ENCODE measurements at regions not wholly inside any gene's neighbourhood (a gene's known extent, or its start where the extent isn't known, plus 50 kb on each side); places are given as distances from the start of the nearest gene placed in this dataset.

DNA sequence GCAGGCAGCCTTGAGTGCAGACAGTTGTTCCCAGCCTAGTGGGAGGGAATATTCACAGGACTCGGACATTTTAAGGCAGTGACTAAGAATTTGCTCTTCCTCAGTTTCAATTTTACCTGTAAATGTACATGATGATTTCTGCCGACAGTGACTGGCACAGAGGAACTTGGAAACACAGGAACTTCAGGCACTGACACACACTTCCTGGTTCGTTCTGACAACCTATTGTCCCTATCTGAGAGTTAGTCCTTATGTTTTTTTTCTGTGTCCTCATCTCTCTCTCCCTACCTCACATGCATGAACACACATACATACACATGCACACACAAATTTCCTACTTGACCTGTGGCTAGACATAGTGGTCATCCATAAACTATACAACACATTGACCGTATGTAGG, 89.4 kb upstream of the CD180 start:
- POLR2A ChIA-PET = no interaction called here
- peaks cover 0 to 5% (median 0%) of the 10 kb centered on the region in 7 donors for H3K4me1 Mint-ChIP-seq
- peak; percentile 24 for ATAC-seq

GRCh38 chr5:67283988-67284487, 87.4 kb upstream of the CD180 start:
- CTCF ChIA-PET = no interaction called here
- H3K9me3 ChIP-seq (ENCODE audit: control insufficient read depth in 2 of 3, low read length in 3 of 3) = peaks cover 0 to 8% (median 0%) of the 10 kb centered on the region in 3 experiments

More for the DNA sequence above, 89.4 kb upstream of the CD180 start:
- intact Hi-C loops (cut with micrococcal nuclease) = no loop called here
- CTCF ChIA-PET = no interaction called here
- Mint-ChIP-seq H3K27me3 (peaks cover 0 to 3% (median 0%) of the 10 kb centered on the region in 5 donors), H3K36me3 (peaks cover 0 to 5% (median 4%) of the 10 kb centered on the region in 5 donors), H3K9me3 (no peaks in the 10 kb centered on the region), H3K27ac (no peak overlapping the region), H3K4me3 (no peak overlapping the region)
- Histone ChIP-seq H3K4me1 (ENCODE audit: control insufficient read depth in 2 of 2, insufficient read depth in 2 of 2, low read length in 2 of 2) (no peaks in the 10 kb centered on the region), H3K27ac (ENCODE audit: low read depth, low read length) (no peak overlapping the region), H3K9me3 (ENCODE audit: control insufficient read depth in 2 of 3, low read length in 3 of 3) (no peaks in the 10 kb centered on the region), H3K27me3 (ENCODE audit: control insufficient read depth in 2 of 2, insufficient read depth in 2 of 2, low read length in 2 of 2) (no peaks in the 10 kb centered on the region), H3K4me3 (ENCODE audit: low read length) (no peak overlapping the region), H3K36me3 (ENCODE audit: control insufficient read depth in 2 of 3, insufficient read depth in 3 of 3, low read length in 3 of 3) (no peaks in the 10 kb centered on the region)
- no peak for DNase-seq

GRCh38 chr5:67283275-67283987, 86.8 kb upstream of the CD180 start:
- peaks cover 0 to 7% (median 3%) of the 10 kb centered on the region in 5 donors for H3K36me3 Mint-ChIP-seq
- ATAC-seq = no peak
- no peak for DNase-seq
- ChIA-PET POLR2A (no interaction called here), CTCF (no interaction called here)
- H3K4me1 Mint-ChIP-seq = peaks cover 0 to 2% (median 0%) of the 10 kb centered on the region in 7 donors
- no peaks in the 10 kb centered on the region for H3K36me3 ChIP-seq (ENCODE audit: control insufficient read depth in 2 of 3, insufficient read depth in 3 of 3, low read length in 3 of 3)
- H3K27ac Mint-ChIP-seq = no peak overlapping the region
- H3K27me3 ChIP-seq (ENCODE audit: control insufficient read depth in 2 of 2, insufficient read depth in 2 of 2, low read length in 2 of 2) = no peaks in the 10 kb centered on the region
- peaks cover 0 to 14% (median 4%) of the 10 kb centered on the region in 3 experiments for H3K9me3 ChIP-seq (ENCODE audit: control insufficient read depth in 2 of 3, low read length in 3 of 3)
- no peak overlapping the region for H3K4me3 ChIP-seq (ENCODE audit: low read length)
- no peak overlapping the region for H3K4me3 Mint-ChIP-seq
- no peaks in the 10 kb centered on the region for H3K4me1 ChIP-seq (ENCODE audit: control insufficient read depth in 2 of 2, insufficient read depth in 2 of 2, low read length in 2 of 2)
- no peak overlapping the region for H3K27ac ChIP-seq (ENCODE audit: low read depth, low read length)
- peaks cover 0 to 18% (median 11%) of the 10 kb centered on the region in 11 donors for H3K9me3 Mint-ChIP-seq
- peaks cover 0 to 3% (median 0%) of the 10 kb centered on the region in 5 donors for H3K27me3 Mint-ChIP-seq
- intact Hi-C loops (cut with micrococcal nuclease) = no loop called here

More at GRCh38 chr5:67283988-67284487, 87.4 kb upstream of the CD180 start:
- H3K27ac Mint-ChIP-seq = no peak overlapping the region
- intact Hi-C loops (cut with micrococcal nuclease) = no loop called here
- H3K4me1 Mint-ChIP-seq = peaks cover 0 to 5% (median 0%) of the 10 kb centered on the region in 7 donors
- ATAC-seq = no peak
- H3K36me3 Mint-ChIP-seq = peaks cover 0 to 5% (median 4%) of the 10 kb centered on the region in 5 donors
- no peak overlapping the region for H3K4me3 Mint-ChIP-seq
- H3K27ac ChIP-seq (ENCODE audit: low read depth, low read length) = no peak overlapping the region
- H3K4me1 ChIP-seq (ENCODE audit: control insufficient read depth in 2 of 2, insufficient read depth in 2 of 2, low read length in 2 of 2) = no peaks in the 10 kb centered on the region
- H3K27me3 Mint-ChIP-seq = peaks cover 0 to 3% (median 0%) of the 10 kb centered on the region in 5 donors
- no peak overlapping the region for H3K4me3 ChIP-seq (ENCODE audit: low read length)
- H3K9me3 Mint-ChIP-seq = peaks cover 0 to 12% (median 6%) of the 10 kb centered on the region in 11 donors
- no peaks in the 10 kb centered on the region for H3K27me3 ChIP-seq (ENCODE audit: control insufficient read depth in 2 of 2, insufficient read depth in 2 of 2, low read length in 2 of 2)
- POLR2A ChIA-PET = no interaction called here
- H3K36me3 ChIP-seq (ENCODE audit: control insufficient read depth in 2 of 3, insufficient read depth in 3 of 3, low read length in 3 of 3) = no peaks in the 10 kb centered on the region
- DNase-seq = no peak

DNA sequence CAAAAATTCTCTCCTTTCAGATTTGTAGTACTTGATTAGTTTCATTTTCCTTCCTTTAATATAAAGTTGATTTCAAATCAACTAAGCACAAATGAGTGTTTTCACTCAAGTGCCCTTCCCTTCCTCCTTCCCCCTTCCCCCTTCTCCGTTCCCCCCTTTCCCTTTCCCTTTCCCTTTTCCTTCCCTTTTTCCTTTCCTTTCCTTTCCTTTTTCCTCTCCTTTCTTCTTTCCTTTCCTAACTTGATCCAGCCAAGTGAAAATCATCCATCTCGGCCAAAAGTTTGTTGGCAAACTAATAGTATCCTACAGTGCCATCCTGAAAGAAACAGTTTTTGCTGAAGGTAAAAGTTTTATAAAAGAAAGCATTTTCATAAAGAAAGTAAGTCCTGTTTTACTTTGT, 85.3 kb upstream of the CD180 start:
- H3K27ac Mint-ChIP-seq = no peak overlapping the region

GRCh38 chr5:67273689-67274356, 77.2 kb upstream of the CD180 start:
- Histone ChIP-seq H3K27me3 (ENCODE audit: control insufficient read depth in 2 of 2, insufficient read depth in 2 of 2, low read length in 2 of 2) (no peaks in the 10 kb centered on the region), H3K27ac (ENCODE audit: low read depth, low read length) (no peak overlapping the region), H3K36me3 (ENCODE audit: control insufficient read depth in 2 of 3, insufficient read depth in 3 of 3, low read length in 3 of 3) (no peaks in the 10 kb centered on the region), H3K4me1 (ENCODE audit: control insufficient read depth in 2 of 2, insufficient read depth in 2 of 2, low read length in 2 of 2) (no peaks in the 10 kb centered on the region), H3K4me3 (ENCODE audit: low read length) (no peak overlapping the region), H3K9me3 (ENCODE audit: control insufficient read depth in 2 of 3, low read length in 3 of 3) (peaks cover 0 to 12% (median 7%) of the 10 kb centered on the region in 3 experiments)
- DNase-seq (no peak), ATAC-seq (no peak)
- H3K36me3 Mint-ChIP-seq = peaks cover 0 to 10% (median 0%) of the 10 kb centered on the region in 5 donors
- no peak overlapping the region for H3K4me3 Mint-ChIP-seq
- CTCF ChIA-PET = no interaction called here
- peaks cover 0 to 4% (median 0%) of the 10 kb centered on the region in 5 donors for H3K27me3 Mint-ChIP-seq
- H3K9me3 Mint-ChIP-seq = peaks cover 4 to 30% (median 17%) of the 10 kb centered on the region in 11 donors
- POLR2A ChIA-PET = no interaction called here
- H3K4me1 Mint-ChIP-seq = no peaks in the 10 kb centered on the region
- no peak overlapping the region for H3K27ac Mint-ChIP-seq
- intact Hi-C loops (cut with micrococcal nuclease) = no loop called here

More for the DNA sequence above, 85.3 kb upstream of the CD180 start:
- Histone ChIP-seq H3K4me3 (ENCODE audit: low read length) (no peak overlapping the region), H3K9me3 (ENCODE audit: control insufficient read depth in 2 of 3, low read length in 3 of 3) (peaks cover 0 to 22% (median 8%) of the 10 kb centered on the region in 3 experiments), H3K27me3 (ENCODE audit: control insufficient read depth in 2 of 2, insufficient read depth in 2 of 2, low read length in 2 of 2) (no peaks in the 10 kb centered on the region), H3K4me1 (ENCODE audit: control insufficient read depth in 2 of 2, insufficient read depth in 2 of 2, low read length in 2 of 2) (no peaks in the 10 kb centered on the region), H3K36me3 (ENCODE audit: control insufficient read depth in 2 of 3, insufficient read depth in 3 of 3, low read length in 3 of 3) (no peaks in the 10 kb centered on the region), H3K27ac (ENCODE audit: low read depth, low read length) (no peak overlapping the region)
- H3K36me3 Mint-ChIP-seq = peaks cover 0 to 13% (median 4%) of the 10 kb centered on the region in 5 donors
- ATAC-seq (no peak), DNase-seq (no peak)
- ChIA-PET CTCF (no interaction called here), POLR2A (no interaction called here)
- H3K9me3 Mint-ChIP-seq = peaks cover 0 to 34% (median 22%) of the 10 kb centered on the region in 11 donors
- intact Hi-C loops (cut with micrococcal nuclease) = no loop called here
- no peak overlapping the region for H3K4me3 Mint-ChIP-seq
- peaks cover 0 to 1% (median 0%) of the 10 kb centered on the region in 7 donors for H3K4me1 Mint-ChIP-seq
- no peaks in the 10 kb centered on the region for H3K27me3 Mint-ChIP-seq

DNA sequence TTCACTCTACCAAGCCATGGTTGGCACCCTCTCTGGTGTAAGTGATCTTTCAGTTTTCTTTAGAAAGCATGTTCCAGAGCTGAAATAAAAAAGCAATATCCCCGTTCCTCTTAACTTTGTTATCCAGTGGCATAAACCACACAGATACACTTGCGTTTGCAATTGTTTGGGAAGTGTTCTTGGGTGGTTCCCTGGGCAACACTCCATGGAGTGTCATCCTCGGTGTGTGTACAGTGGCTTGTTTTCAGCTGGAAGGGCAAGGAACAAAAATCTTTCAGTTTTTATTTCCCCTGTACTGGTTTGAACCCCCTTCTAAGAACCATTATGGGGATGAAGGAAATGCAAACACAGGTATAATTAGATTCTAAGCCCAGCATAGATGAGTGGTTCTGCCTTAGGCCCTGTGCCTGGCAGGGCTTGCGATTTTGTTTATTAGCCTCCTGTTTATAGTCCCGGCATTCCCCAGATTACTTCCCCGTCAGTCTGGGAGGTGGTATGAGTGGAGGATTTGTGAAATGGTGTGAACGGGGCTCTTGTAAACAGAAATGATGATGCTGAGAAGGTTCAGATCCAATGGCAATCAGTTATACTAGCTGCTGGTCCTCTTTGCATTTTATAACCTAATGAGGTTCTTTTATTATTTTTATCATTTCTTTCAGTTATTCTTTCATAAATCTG, 76.0 kb upstream of the CD180 start:
- Histone ChIP-seq H3K36me3 (ENCODE audit: control insufficient read depth in 2 of 3, insufficient read depth in 3 of 3, low read length in 3 of 3) (no peaks in the 10 kb centered on the region), H3K4me3 (ENCODE audit: low read length) (no peak overlapping the region), H3K27ac (ENCODE audit: low read depth, low read length) (no peak overlapping the region), H3K9me3 (ENCODE audit: control insufficient read depth in 2 of 3, low read length in 3 of 3) (peaks cover 0 to under 1% (median 0%) of the 10 kb centered on the region in 3 experiments), H3K4me1 (ENCODE audit: control insufficient read depth in 2 of 2, insufficient read depth in 2 of 2, low read length in 2 of 2) (no peaks in the 10 kb centered on the region), H3K27me3 (ENCODE audit: control insufficient read depth in 2 of 2, insufficient read depth in 2 of 2, low read length in 2 of 2) (no peaks in the 10 kb centered on the region)
- ChIA-PET CTCF (no interaction called here), POLR2A (no interaction called here)
- Mint-ChIP-seq H3K36me3 (peaks cover 0 to 5% (median 0%) of the 10 kb centered on the region in 5 donors), H3K27me3 (peaks cover 0 to 4% (median 0%) of the 10 kb centered on the region in 5 donors), H3K27ac (no peak overlapping the region), H3K4me3 (no peak overlapping the region), H3K4me1 (no peaks in the 10 kb centered on the region), H3K9me3 (peaks cover 0 to 18% (median 6%) of the 10 kb centered on the region in 11 donors)
- ATAC-seq (no peak), DNase-seq (no peak)
- intact Hi-C loops (cut with micrococcal nuclease) = no loop called here
